Ascending aorta (tissue), 2 donors: ENCODE measurements at regions not wholly inside any gene's neighbourhood (a gene's known extent, or its start where the extent isn't known, plus 50 kb on each side); places are given as distances from the start of the nearest gene placed in this dataset.

ENCODE experiments used
- DNase-seq, 2 donors: peaks; one replicate each; pipeline ENCODE4 v3.0.0-alpha.2; 2019; ENCODE audit warnings: low spot score in 2 of 2
- H3K27ac ChIP-seq, 2 donors: fragments of 200-600 bp; sonication (generic); one replicate each; pipeline ENCODE4 v1.5.1; 2016 to 2017; ENCODE audit warnings: mild to moderate bottlenecking in 1 of 2
- H3K27me3 ChIP-seq: fragments of 200-600 bp; sonication (generic); one replicate; pipeline ENCODE4 v1.5.1; 2017
- H3K36me3 ChIP-seq, 2 donors: fragments of 200-600 bp; sonication (generic); one replicate each; pipeline ENCODE4 v1.5.1; 2016
- H3K4me1 ChIP-seq, 2 donors: fragments of 200-600 bp; sonication (generic); one replicate each; pipeline ENCODE4 v1.5.1; 2016 to 2017; ENCODE audit warnings: mild to moderate bottlenecking in 1 of 2
- H3K4me3 ChIP-seq, 2 donors: fragments of 200-600 bp; sonication (generic); one replicate each; pipeline ENCODE4 v1.5.1; 2016 to 2017; ENCODE audit warnings: mild to moderate bottlenecking in 1 of 2
- H3K9me3 ChIP-seq, 2 donors: fragments of 200-600 bp; sonication (generic); one replicate each; pipeline ENCODE4 v1.5.1; 2016
- intact Hi-C: fragments of 100-400 bp; cut with DNase I; formaldehyde crosslinking; loops from one replicate; pipeline ENCODE4 v1.15.1; 2023
- TF ChIP-seq, protein P1 (sequence below), 3 experiments: fragments of 200-600 bp in 2 of 3; fragments of 450-650 bp in 1 of 3; sonication (generic) in 2 of 3; IDR thresholded peaks; one replicate each; pipeline ENCODE4 v1.5.1; 2016 to 2019; ENCODE audit warnings: antibody characterized with exemption in 3 of 3, mild to moderate bottlenecking in 1 of 3, moderate library complexity in 1 of 3

DNA sequence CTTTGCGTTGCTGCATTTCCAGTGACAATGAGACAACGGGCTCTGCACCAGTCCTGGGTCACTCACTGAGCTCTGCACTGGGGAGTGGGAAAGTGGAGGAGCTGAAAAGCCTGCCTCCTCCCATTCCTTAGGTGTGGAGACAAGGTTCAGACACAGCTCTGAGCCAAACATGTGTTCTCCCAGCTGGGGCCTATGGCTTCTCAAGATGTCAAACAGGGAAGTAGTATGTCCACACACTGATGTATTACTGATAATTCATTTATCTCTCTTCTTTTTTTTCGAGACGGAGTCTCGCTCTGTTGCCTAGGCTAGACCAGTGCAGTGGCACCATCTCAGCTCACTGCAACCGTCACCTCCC lies 90.2 kb upstream of the SLC4A7 start:
- no peaks in the 10 kb centered on the region for H3K36me3 ChIP-seq
- intact Hi-C loops = no loop called here
- H3K4me1 ChIP-seq = peaks cover 0 to 24% of the 10 kb centered on the region in 2 donors
- H3K9me3 ChIP-seq = no peaks in the 10 kb centered on the region
- no peak for DNase-seq
- TF ChIP-seq, protein P1, sequence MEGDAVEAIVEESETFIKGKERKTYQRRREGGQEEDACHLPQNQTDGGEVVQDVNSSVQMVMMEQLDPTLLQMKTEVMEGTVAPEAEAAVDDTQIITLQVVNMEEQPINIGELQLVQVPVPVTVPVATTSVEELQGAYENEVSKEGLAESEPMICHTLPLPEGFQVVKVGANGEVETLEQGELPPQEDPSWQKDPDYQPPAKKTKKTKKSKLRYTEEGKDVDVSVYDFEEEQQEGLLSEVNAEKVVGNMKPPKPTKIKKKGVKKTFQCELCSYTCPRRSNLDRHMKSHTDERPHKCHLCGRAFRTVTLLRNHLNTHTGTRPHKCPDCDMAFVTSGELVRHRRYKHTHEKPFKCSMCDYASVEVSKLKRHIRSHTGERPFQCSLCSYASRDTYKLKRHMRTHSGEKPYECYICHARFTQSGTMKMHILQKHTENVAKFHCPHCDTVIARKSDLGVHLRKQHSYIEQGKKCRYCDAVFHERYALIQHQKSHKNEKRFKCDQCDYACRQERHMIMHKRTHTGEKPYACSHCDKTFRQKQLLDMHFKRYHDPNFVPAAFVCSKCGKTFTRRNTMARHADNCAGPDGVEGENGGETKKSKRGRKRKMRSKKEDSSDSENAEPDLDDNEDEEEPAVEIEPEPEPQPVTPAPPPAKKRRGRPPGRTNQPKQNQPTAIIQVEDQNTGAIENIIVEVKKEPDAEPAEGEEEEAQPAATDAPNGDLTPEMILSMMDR (IDR thresholded peaks at IDR 0.05) = no peak
- no peak overlapping the region for H3K27ac ChIP-seq
- no peaks in the 10 kb centered on the region for H3K27me3 ChIP-seq
- no peak overlapping the region for H3K4me3 ChIP-seq

DNA sequence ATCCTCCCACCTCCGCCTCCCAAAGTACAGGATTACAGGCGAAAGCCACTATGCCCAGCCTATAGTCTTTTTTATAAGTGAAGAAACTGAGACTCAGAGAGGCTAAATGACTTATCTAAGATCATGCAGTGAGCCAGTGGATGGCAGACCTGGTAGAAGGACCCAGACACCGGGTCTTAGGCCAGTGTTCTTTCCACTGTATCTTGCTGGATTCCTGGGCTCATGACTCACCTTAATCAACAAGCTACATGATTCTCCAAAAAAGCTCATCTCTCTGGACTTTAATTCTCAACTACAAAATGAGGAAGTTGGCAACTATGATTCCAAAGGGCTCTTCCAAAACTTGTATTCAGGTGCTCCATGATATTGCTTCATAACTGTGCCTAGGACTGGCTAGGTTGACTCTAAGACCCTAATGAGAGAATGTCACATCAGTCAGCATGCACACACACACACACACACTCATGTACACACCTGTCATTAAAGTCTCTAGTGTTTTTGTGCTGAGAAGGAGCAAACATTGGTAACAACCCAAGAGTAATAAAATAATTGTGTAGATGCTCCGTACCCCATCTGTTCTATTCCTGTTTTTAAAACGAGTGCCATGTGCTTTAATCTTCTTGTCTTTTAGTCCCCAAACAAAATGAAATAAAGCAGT lies 89.7 kb upstream of the SLC4A7 start:
- no peaks in the 10 kb centered on the region for H3K27me3 ChIP-seq
- no peak for DNase-seq
- H3K36me3 ChIP-seq = no peaks in the 10 kb centered on the region
- H3K4me3 ChIP-seq = no peak overlapping the region
- H3K27ac ChIP-seq = no peak overlapping the region
- no peaks in the 10 kb centered on the region for H3K9me3 ChIP-seq
- intact Hi-C loops = no loop called here
- H3K4me1 ChIP-seq = peaks cover 0 to 29% of the 10 kb centered on the region in 2 donors
- TF ChIP-seq, protein P1 (IDR thresholded peaks at IDR 0.05) = no peak

DNA sequence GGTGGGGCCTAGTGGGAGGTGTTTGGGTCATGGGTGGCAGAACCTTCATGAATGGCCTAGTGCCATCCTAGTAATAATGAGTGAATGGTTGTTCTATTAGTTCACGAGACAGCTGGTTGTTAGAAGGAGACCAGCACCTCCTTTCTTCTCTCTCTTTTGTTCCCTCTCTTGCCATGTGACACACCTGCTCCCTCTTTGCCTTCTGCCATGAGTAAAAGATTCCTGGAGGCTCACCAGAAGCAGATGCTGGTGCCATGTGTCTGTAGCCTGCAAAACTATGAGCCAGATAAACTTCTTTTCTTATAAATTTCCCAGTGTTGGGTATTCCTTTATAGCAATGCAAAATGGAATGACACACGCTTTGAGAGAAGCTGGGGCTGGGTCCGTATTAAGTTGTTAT lies 89.0 kb upstream of the SLC4A7 start:
- H3K27ac ChIP-seq = no peak overlapping the region
- TF ChIP-seq, protein P1 (IDR thresholded peaks at IDR 0.05) = no peak
- no peak overlapping the region for H3K4me3 ChIP-seq
- intact Hi-C loops = no loop called here
- H3K4me1 ChIP-seq = peaks cover 5 to 31% of the 10 kb centered on the region in 2 donors
- H3K36me3 ChIP-seq = no peaks in the 10 kb centered on the region
- H3K9me3 ChIP-seq = no peaks in the 10 kb centered on the region
- no peak for DNase-seq
- H3K27me3 ChIP-seq = no peaks in the 10 kb centered on the region

DNA sequence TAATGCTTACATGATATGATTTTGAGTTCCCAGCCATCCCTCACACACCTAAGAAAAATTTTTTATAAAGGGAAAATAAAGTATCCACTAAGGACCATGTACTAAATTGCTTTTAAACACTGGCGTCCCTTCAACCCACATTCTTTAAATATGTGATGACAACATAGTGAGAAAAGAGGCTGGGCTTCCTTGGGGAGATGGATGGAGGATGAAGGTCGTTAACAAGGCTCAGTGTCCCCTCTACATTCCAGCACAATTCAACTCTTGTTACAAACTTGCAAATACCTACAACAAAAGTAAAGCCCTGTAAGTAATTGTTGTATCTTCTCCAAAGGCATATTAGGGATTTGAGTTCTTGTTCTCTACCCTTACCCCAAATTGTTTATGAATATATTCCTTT lies 87.2 kb upstream of the SLC4A7 start:
- intact Hi-C loops = no loop called here
- H3K36me3 ChIP-seq = no peaks in the 10 kb centered on the region
- no peak for DNase-seq
- TF ChIP-seq, protein P1 (IDR thresholded peaks at IDR 0.05) = no peak
- peak overlapping the region; percentile 48 to 78 for H3K27ac ChIP-seq
- no peaks in the 10 kb centered on the region for H3K27me3 ChIP-seq
- peaks cover 5 to 19% of the 10 kb centered on the region in 2 donors for H3K4me1 ChIP-seq
- H3K4me3 ChIP-seq = no peak overlapping the region
- no peaks in the 10 kb centered on the region for H3K9me3 ChIP-seq

DNA sequence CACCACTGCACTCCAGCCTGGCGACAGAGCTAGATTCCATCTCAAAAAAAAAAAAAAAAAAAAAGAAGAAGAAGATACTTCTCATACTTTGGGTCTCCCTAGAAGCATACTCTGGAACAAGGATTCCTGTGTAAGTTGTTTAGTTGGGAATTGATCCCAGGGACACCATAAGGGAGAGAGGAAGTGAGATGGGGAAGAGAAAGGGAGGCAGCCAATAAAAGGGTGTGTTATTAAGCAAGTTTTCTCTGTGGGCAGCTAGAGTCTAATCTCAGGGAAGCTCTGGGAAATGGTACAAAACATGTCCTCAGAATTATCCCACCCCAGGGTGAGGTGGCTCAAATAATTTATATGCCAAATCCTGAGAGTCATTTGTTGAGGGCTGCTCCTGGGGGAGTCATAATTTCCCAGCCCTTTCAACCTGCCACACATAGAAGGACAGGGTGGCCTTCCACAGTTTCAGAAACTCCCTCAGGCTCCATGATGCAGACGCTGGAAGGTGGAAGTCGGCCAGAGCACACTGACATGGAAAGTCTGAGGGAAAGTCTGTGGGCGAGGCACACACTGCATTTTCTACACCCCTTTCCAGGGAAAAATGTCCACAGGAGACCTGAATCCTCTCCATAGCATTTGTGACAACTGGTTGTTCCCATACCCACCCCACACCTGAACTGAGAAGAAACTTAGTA lies 86.4 kb upstream of the SLC4A7 start:
- peak overlapping the region; percentile 48 to 78 for H3K27ac ChIP-seq
- H3K9me3 ChIP-seq = no peaks in the 10 kb centered on the region
- DNase-seq = peak in 1 of 2 donors; percentile 72
- no peaks in the 10 kb centered on the region for H3K27me3 ChIP-seq
- intact Hi-C loops = no loop called here
- H3K4me3 ChIP-seq = no peak overlapping the region
- TF ChIP-seq, protein P1 (IDR thresholded peaks at IDR 0.05) = no peak
- H3K4me1 ChIP-seq = peaks cover 5 to 19% of the 10 kb centered on the region in 2 donors
- no peaks in the 10 kb centered on the region for H3K36me3 ChIP-seq
